PC-3 (cell line): ENCODE measurements at regions not wholly inside any gene's neighbourhood (a gene's known extent, or its start where the extent isn't known, plus 50 kb on each side); places are given as distances from the start of the nearest gene placed in this dataset.

Experiments used
- CTCF ChIP-seq: fragments of 300-600 bp; sonication (generic); conservative IDR thresholded peaks from 2 replicates; pipeline ENCODE4 v1.5.1; 2017; ENCODE audit warnings: antibody characterized with exemption, low read depth, mild to moderate bottlenecking, low read length
- EZH2 ChIP-seq: fragments of 300-600 bp; sonication (generic); IDR thresholded peaks from one replicate; pipeline ENCODE4 v1.6.1; 2017; ENCODE audit warnings: antibody characterized with exemption, mild to moderate bottlenecking, low read length; ENCODE audit not compliant: unreplicated experiment
- EZH2phosphoT487 ChIP-seq: fragments of 300-600 bp; sonication (generic); IDR thresholded peaks from 2 replicates; pipeline ENCODE4 v1.6.1; 2018; ENCODE audit warnings: mild to moderate bottlenecking, antibody characterized with exemption, low read length, borderline replicate concordance

GRCh38 chr1:195294911-195295310 lies 1313.3 kb downstream of the KCNT2 start:
- TF ChIP-seq CTCF, result no peak
- TF ChIP-seq EZH2phosphoT487, result no peak
- TF ChIP-seq EZH2, result no peak
